WTC11 (cell line): ENCODE measurements at regions not wholly inside any gene's neighbourhood (a gene's known extent, or its start where the extent isn't known, plus 50 kb on each side); places are given as distances from the start of the nearest gene placed in this dataset.

ENCODE experiments used
- ELF4 ChIP-seq: sonication (generic); formaldehyde crosslinking; IDR thresholded peaks from 2 replicates; pipeline ENCODE4 v1.8.1; 2022; ENCODE audit warnings: low read depth, mild to moderate bottlenecking, moderate library complexity, missing genetic modification reagents
- ETV6 ChIP-seq: sonication (generic); formaldehyde crosslinking; IDR thresholded peaks from 2 replicates; pipeline ENCODE4 v1.8.1; 2022; ENCODE audit warnings: mild to moderate bottlenecking, missing genetic modification reagents
- FOXK1 ChIP-seq: sonication (generic); formaldehyde crosslinking; IDR thresholded peaks from 2 replicates; pipeline ENCODE4 v1.8.0; 2022; ENCODE audit warnings: mild to moderate bottlenecking, moderate library complexity, missing genetic modification reagents
- IRF2 ChIP-seq: sonication (generic); formaldehyde crosslinking; IDR thresholded peaks from 2 replicates; pipeline ENCODE4 v1.8.0; 2022; ENCODE audit warnings: low read depth, missing genetic modification reagents, borderline replicate concordance
- JUN ChIP-seq: sonication (generic); formaldehyde crosslinking; IDR thresholded peaks from 2 replicates; pipeline ENCODE4 v1.8.0; 2023; ENCODE audit warnings: mild to moderate bottlenecking, missing genetic modification reagents
- NFE2L1 ChIP-seq: sonication (generic); formaldehyde crosslinking; IDR thresholded peaks from 2 replicates; pipeline ENCODE4 v1.8.1; 2023; ENCODE audit warnings: missing genetic modification reagents
- RELA ChIP-seq: sonication (generic); formaldehyde crosslinking; IDR thresholded peaks from 2 replicates; pipeline ENCODE4 v1.8.1; 2022; ENCODE audit warnings: missing genetic modification reagents, mild to moderate bottlenecking, borderline replicate concordance
- RORB ChIP-seq: fragments of 250-450 bp; sonication (Bioruptor Pico); IDR thresholded peaks from 2 replicates; pipeline ENCODE4 v1.9.0; 2021; ENCODE audit warnings: mild to moderate bottlenecking
- SMAD4 ChIP-seq: sonication (generic); formaldehyde crosslinking; IDR thresholded peaks from 2 replicates; pipeline ENCODE4 v1.8.0; 2022; ENCODE audit warnings: mild to moderate bottlenecking, missing genetic modification reagents
- SP1 ChIP-seq: sonication (generic); formaldehyde crosslinking; conservative IDR thresholded peaks from 2 replicates; pipeline ENCODE4 v1.8.1; 2022; ENCODE audit warnings: missing genetic modification reagents
- TF ChIP-seq, protein P1 (sequence below): fragments of 200-600 bp; IDR thresholded peaks from 2 replicates; pipeline ENCODE4 v1.8.0; 2022; ENCODE audit warnings: antibody characterized with exemption
- TF ChIP-seq, protein P2 (sequence below): sonication (generic); formaldehyde crosslinking; IDR thresholded peaks from 2 replicates; pipeline ENCODE4 v1.8.1; 2023; ENCODE audit warnings: mild to moderate bottlenecking, missing genetic modification reagents
- TF ChIP-seq, protein P3 (sequence below): sonication (generic); formaldehyde crosslinking; IDR thresholded peaks from 2 replicates; pipeline ENCODE4 v1.8.0; 2022; ENCODE audit warnings: mild to moderate bottlenecking, missing genetic modification reagents

DNA sequence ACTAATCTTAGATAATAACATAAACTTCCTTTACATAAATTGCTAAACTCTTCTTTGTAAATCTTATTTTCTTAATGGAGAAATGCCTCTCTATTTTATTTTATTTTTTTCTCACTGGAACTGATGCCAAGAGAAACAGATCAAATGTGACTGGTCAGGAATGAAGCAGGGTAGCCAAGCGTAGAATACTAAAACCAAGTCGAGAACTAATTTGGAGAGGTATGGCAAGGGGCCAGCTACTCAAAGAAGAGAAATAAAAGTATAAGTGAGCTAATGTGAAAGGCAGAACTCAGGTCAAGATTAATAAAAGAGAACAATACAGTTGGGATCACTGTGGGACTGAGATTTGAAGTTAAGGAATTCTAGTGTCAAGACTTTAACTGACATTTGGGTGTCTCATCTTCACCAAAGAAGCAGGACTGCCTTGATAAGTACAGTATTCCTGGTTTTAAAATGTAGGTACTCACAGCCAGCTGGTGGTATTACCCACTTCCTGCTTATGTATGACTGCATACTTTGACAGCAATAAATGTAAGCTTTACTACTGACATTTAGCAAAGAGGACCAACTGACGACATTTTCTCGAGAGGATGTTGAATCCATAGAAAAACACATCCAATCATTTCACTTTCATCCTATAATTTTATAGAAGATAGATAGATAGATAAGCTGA, 1192.2 kb downstream of the EFNB2 start:
- TF ChIP-seq RELA (CRISPR knock-in tag) (no peak), ELF4 (no peak), FOXK1 (CRISPR knock-in tag) (no peak), IRF2 (no peak), SMAD4 (CRISPR knock-in tag) (no peak), NFE2L1 (CRISPR knock-in tag) (no peak), JUN (CRISPR knock-in tag) (no peak), ETV6 (CRISPR knock-in tag) (no peak), RORB (CRISPR knock-in tag) (no peak), SP1 (CRISPR knock-in tag) (no peak)
- TF ChIP-seq, protein P1, sequence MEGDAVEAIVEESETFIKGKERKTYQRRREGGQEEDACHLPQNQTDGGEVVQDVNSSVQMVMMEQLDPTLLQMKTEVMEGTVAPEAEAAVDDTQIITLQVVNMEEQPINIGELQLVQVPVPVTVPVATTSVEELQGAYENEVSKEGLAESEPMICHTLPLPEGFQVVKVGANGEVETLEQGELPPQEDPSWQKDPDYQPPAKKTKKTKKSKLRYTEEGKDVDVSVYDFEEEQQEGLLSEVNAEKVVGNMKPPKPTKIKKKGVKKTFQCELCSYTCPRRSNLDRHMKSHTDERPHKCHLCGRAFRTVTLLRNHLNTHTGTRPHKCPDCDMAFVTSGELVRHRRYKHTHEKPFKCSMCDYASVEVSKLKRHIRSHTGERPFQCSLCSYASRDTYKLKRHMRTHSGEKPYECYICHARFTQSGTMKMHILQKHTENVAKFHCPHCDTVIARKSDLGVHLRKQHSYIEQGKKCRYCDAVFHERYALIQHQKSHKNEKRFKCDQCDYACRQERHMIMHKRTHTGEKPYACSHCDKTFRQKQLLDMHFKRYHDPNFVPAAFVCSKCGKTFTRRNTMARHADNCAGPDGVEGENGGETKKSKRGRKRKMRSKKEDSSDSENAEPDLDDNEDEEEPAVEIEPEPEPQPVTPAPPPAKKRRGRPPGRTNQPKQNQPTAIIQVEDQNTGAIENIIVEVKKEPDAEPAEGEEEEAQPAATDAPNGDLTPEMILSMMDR = no peak
- TF ChIP-seq, protein P2, sequence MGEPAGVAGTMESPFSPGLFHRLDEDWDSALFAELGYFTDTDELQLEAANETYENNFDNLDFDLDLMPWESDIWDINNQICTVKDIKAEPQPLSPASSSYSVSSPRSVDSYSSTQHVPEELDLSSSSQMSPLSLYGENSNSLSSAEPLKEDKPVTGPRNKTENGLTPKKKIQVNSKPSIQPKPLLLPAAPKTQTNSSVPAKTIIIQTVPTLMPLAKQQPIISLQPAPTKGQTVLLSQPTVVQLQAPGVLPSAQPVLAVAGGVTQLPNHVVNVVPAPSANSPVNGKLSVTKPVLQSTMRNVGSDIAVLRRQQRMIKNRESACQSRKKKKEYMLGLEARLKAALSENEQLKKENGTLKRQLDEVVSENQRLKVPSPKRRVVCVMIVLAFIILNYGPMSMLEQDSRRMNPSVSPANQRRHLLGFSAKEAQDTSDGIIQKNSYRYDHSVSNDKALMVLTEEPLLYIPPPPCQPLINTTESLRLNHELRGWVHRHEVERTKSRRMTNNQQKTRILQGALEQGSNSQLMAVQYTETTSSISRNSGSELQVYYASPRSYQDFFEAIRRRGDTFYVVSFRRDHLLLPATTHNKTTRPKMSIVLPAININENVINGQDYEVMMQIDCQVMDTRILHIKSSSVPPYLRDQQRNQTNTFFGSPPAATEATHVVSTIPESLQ (CRISPR knock-in tag) = no peak
- TF ChIP-seq, protein P3, sequence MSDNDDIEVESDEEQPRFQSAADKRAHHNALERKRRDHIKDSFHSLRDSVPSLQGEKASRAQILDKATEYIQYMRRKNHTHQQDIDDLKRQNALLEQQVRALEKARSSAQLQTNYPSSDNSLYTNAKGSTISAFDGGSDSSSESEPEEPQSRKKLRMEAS (CRISPR knock-in tag) = no peak
